ENCODE measurements at regions not wholly inside any gene's neighbourhood (a gene's known extent, or its start where the extent isn't known, plus 50 kb on each side); places are given as distances from the start of the nearest gene placed in this dataset.

DNA sequence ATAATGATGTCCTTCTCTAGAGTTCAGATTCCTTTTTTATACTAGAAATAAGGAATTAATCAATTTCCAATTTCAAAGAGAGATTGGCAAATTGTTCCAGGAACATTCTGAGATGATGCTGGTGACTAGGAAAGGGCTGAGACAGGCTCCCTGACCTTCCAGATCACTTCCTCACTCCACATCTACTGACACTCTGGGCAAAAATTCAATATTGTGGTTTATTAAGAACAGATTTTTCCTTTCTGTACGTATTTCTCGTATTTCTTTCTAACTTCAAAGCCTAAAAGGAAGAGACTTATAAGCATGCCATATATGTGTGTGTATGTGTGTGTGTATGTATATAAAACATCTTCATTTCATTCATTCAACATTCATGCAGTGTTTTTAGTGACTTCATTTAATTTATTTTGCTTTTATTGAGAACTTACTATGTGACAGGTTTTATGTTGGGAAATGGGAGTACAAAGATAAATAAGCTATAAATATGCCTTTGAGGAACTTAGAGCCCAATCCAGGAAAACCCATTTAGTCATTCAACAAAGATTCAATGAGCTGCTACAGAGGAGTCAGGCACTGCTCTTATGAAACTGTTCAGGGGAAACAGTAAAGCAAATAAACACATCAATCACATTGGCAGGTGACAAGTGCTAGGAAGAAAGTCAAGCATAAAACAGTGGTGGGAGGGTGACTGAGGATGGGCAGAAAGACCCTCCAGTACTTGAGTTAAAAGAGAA lies 137.9 kb downstream of the RDH14 start:
- TF ChIP-seq POLR2AphosphoS5 (IDR thresholded peaks at IDR 0.05; ENCODE audit: low read depth, low read length) (no peak), POLR2A (IDR thresholded peaks at IDR 0.05; ENCODE audit: low read depth, low read length) (no peak), TAF1 (IDR thresholded peaks at IDR 0.05; ENCODE audit: borderline replicate concordance, low read depth, low read length) (no peak)
